MCF 10A (cell line): ENCODE measurements at regions not wholly inside any gene's neighbourhood (a gene's known extent, or its start where the extent isn't known, plus 50 kb on each side); places are given as distances from the start of the nearest gene placed in this dataset.

Experiments used
- BruUV-seq: library from RNA; stranded (reverse); fragments of 400-500 nt; replicated peaks from 2 replicates; lab custom pipeline; 2021; lab: Mats Ljungman, UMichigan
- CTCF ChIA-PET: fragments of 300-600 bp; sonication (Branson Sonifier 250); formaldehyde crosslinking; extraction: SDS; loops from one replicate; lab custom pipeline; 2021; ENCODE audit warnings: antibody characterized with exemption, inconsistent platforms; lab: Yijun Ruan, JAX
- POLR2A ChIA-PET: fragments of 300-600, 350-650 bp; sonication (Branson Sonifier 250); formaldehyde crosslinking; extraction: SDS; loops from one replicate; lab custom pipeline; 2020; ENCODE audit warnings: antibody characterized with exemption, inconsistent platforms; lab: Yijun Ruan, JAX
- DNase-seq: peaks from one replicate; pipeline ENCODE4 v3.0.0-alpha.2; 2018; ENCODE audit not compliant: unreplicated experiment
- H3K27ac Mint-ChIP-seq: one replicate; pipeline ENCODE4 v1.8.0; 2022; ENCODE audit warnings: mild to moderate bottlenecking, low read depth, mixed read lengths; ENCODE audit not compliant: unreplicated experiment
- H3K27me3 Mint-ChIP-seq: one replicate; pipeline ENCODE4 v1.8.0; 2022; ENCODE audit warnings: mixed read lengths; ENCODE audit not compliant: insufficient read depth, unreplicated experiment
- H3K36me3 Mint-ChIP-seq: one replicate; pipeline ENCODE4 v1.8.0; 2022; ENCODE audit warnings: mild to moderate bottlenecking, moderate library complexity, mixed read lengths; ENCODE audit not compliant: insufficient read depth, unreplicated experiment
- H3K4me1 Mint-ChIP-seq: one replicate; pipeline ENCODE4 v1.8.0; 2022; ENCODE audit warnings: mixed read lengths; ENCODE audit not compliant: insufficient read depth, unreplicated experiment
- H3K4me3 Mint-ChIP-seq: one replicate; pipeline ENCODE4 v1.8.0; 2022; ENCODE audit warnings: mild to moderate bottlenecking, moderate library complexity, mixed read lengths; ENCODE audit not compliant: unreplicated experiment
- H3K9me3 Mint-ChIP-seq: one replicate; pipeline ENCODE4 v1.8.0; 2022; ENCODE audit warnings: mixed read lengths; ENCODE audit not compliant: unreplicated experiment
- CTCF ChIP-seq: fragments of 200-600 bp; IDR thresholded peaks from one replicate; pipeline ENCODE4 v1.8.0; 2022; ENCODE audit warnings: antibody characterized with exemption, mild to moderate bottlenecking; ENCODE audit not compliant: unreplicated experiment
- intact Hi-C: fragments of 100-400 bp; cut with micrococcal nuclease; formaldehyde crosslinking; loops from 2 replicates; pipeline ENCODE4 v1.14.1; 2022

- POLR2A ChIA-PET = no interaction called here
- no TSS peak for BruUV-seq
These were observed 1104.1 kb downstream of the CDH11 start for GRCh38 chr16:64017796-64018195.

GRCh38 chr16:64013856-64014255 lies 1108.0 kb downstream of the CDH11 start:
- CTCF ChIA-PET = no interaction called here
- Mint-ChIP-seq H3K4me1 (peaks cover 4% of the 10 kb centered on the region), H3K36me3 (no peaks in the 10 kb centered on the region), H3K27ac (no peak overlapping the region), H3K4me3 (no peak overlapping the region), H3K9me3 (no peaks in the 10 kb centered on the region), H3K27me3 (no peaks in the 10 kb centered on the region)
- DNase-seq = no peak
- POLR2A ChIA-PET = no interaction called here
- intact Hi-C loops = no loop called here
- TF ChIP-seq CTCF = no peak
- no TSS peak for BruUV-seq

More at GRCh38 chr16:64017796-64018195, 1104.1 kb downstream of the CDH11 start:
- no peaks in the 10 kb centered on the region for H3K36me3 Mint-ChIP-seq
- no peak overlapping the region for H3K27ac Mint-ChIP-seq
- DNase-seq = no peak
- CTCF ChIA-PET = no interaction called here
- no peak overlapping the region for H3K4me3 Mint-ChIP-seq
- no peak for TF ChIP-seq CTCF
- H3K9me3 Mint-ChIP-seq = no peaks in the 10 kb centered on the region
- peaks cover 4% of the 10 kb centered on the region for H3K4me1 Mint-ChIP-seq
- intact Hi-C loops = no loop called here
- no peaks in the 10 kb centered on the region for H3K27me3 Mint-ChIP-seq

- intact Hi-C loops = no loop called here
These were observed 1109.7 kb downstream of the CDH11 start for GRCh38 chr16:64012166-64012565.

GRCh38 chr16:64011650-64012049 lies 1110.2 kb downstream of the CDH11 start:
- TF ChIP-seq CTCF = no peak
- CTCF ChIA-PET = no interaction called here
- peaks cover 4% of the 10 kb centered on the region for H3K4me1 Mint-ChIP-seq
- POLR2A ChIA-PET = no interaction called here
- H3K27ac Mint-ChIP-seq = no peak overlapping the region
- no peak for DNase-seq
- H3K36me3 Mint-ChIP-seq = no peaks in the 10 kb centered on the region
- intact Hi-C loops = no loop called here
- no TSS peak for BruUV-seq
- no peaks in the 10 kb centered on the region for H3K27me3 Mint-ChIP-seq
- no peaks in the 10 kb centered on the region for H3K9me3 Mint-ChIP-seq
- no peak overlapping the region for H3K4me3 Mint-ChIP-seq

More at GRCh38 chr16:64012166-64012565, 1109.7 kb downstream of the CDH11 start:
- H3K4me3 Mint-ChIP-seq = no peak overlapping the region
- peaks cover 4% of the 10 kb centered on the region for H3K4me1 Mint-ChIP-seq
- TF ChIP-seq CTCF = no peak
- POLR2A ChIA-PET = no interaction called here
- no peaks in the 10 kb centered on the region for H3K9me3 Mint-ChIP-seq
- H3K27me3 Mint-ChIP-seq = no peaks in the 10 kb centered on the region
- no peak overlapping the region for H3K27ac Mint-ChIP-seq
- BruUV-seq = no TSS peak
- no peak for DNase-seq
- CTCF ChIA-PET = interaction anchor here (0.9 kb wide), 1 partner anchor 550 kb away, joined by 4 read pairs; no protein-coding TSS in a partner anchor
- no peaks in the 10 kb centered on the region for H3K36me3 Mint-ChIP-seq
